K562 (cell line): ENCODE measurements at regions not wholly inside any gene's neighbourhood (a gene's known extent, or its start where the extent isn't known, plus 50 kb on each side); places are given as distances from the start of the nearest gene placed in this dataset.

Source experiments
- ELF1 ChIP-seq: fragments of 200-800 bp; sonication (Bioruptor generic); IDR thresholded peaks from 2 replicates; pipeline ENCODE4 v1.6.1; 2016; ENCODE audit warnings: missing genetic modification characterization, missing compliant biosample characterization
- FOXM1 ChIP-seq, 2 experiments: fragments of 450-650 bp in 1 of 2; sonication (generic) in 1 of 2; formaldehyde crosslinking in 1 of 2; IDR thresholded peaks; 2 replicates each; pipeline versions ENCODE4 v1.6.1 to v1.9.0; 2017 to 2022; ENCODE audit warnings: low read depth in 2 of 2, mild to moderate bottlenecking in 2 of 2, missing genetic modification reagents in 1 of 2, moderate library complexity in 1 of 2
- KLF16 ChIP-seq: IDR thresholded peaks from 2 replicates; pipeline ENCODE4 v1.6.1; 2016; ENCODE audit warnings: antibody characterized with exemption
- RNF2 ChIP-seq: sonication (generic); IDR thresholded peaks from 2 replicates; pipeline ENCODE4 v1.6.1; 2016
- TEAD4 ChIP-seq, 2 experiments: sonication (generic) in 1 of 2; formaldehyde crosslinking in 1 of 2; IDR thresholded peaks; 2 replicates each; pipeline versions ENCODE4 v1.6.1 to v1.8.0; 2012 to 2022; ENCODE audit warnings: borderline replicate concordance in 1 of 2, inconsistent platforms in 1 of 2, low read length in 1 of 2, mild to moderate bottlenecking in 1 of 2, missing genetic modification reagents in 1 of 2
- TOE1 ChIP-seq, 2 experiments: fragments of 450-650 bp in 1 of 2; sonication (generic) in 1 of 2; formaldehyde crosslinking in 1 of 2; IDR thresholded peaks; 2 replicates each; pipeline versions ENCODE4 v1.7.1 to v1.8.0; 2016 to 2022; ENCODE audit warnings: borderline replicate concordance in 2 of 2, mild to moderate bottlenecking in 2 of 2, antibody characterized with exemption in 1 of 2, inconsistent platforms in 1 of 2, low read depth in 1 of 2, missing genetic modification reagents in 1 of 2, moderate library complexity in 1 of 2
- ZNF133 ChIP-seq: fragments of 250-450 bp; sonication (Bioruptor Pico); IDR thresholded peaks from 2 replicates; pipeline ENCODE4 v1.4.0; 2020; ENCODE audit warnings: mild to moderate bottlenecking
- TF ChIP-seq, protein P1 (sequence below): sonication (generic); formaldehyde crosslinking; IDR thresholded peaks from 2 replicates; pipeline ENCODE4 v1.9.0; 2022; ENCODE audit warnings: mild to moderate bottlenecking, missing genetic modification reagents
- TF ChIP-seq, protein P2 (sequence below): fragments of 450-650 bp; IDR thresholded peaks from 2 replicates; pipeline ENCODE4 v1.7.1; 2018; ENCODE audit warnings: mild to moderate bottlenecking, low read depth; ENCODE audit not compliant: partially characterized antibody
- TF ChIP-seq, protein P3 (sequence below), 3 experiments: IDR thresholded peaks in 2 of 3; conservative IDR thresholded peaks in 1 of 3; 2 replicates each; pipeline ENCODE4 v1.5.1; 2011 to 2012; ENCODE audit warnings: low read length in 3 of 3, mild to moderate bottlenecking in 3 of 3, control low read depth in 2 of 3, improper control_type of control experiment in 1 of 3, inconsistent platforms in 1 of 3, low read depth in 1 of 3, mixed read lengths in 1 of 3, moderate library complexity in 1 of 3; ENCODE audit not compliant: insufficient read depth in 2 of 3
- TF ChIP-seq, protein P4 (sequence below): fragments of 450-650 bp; IDR thresholded peaks from 2 replicates; pipeline ENCODE4 v1.6.1; 2014; ENCODE audit warnings: low read depth, mild to moderate bottlenecking, moderate library complexity, borderline replicate concordance

DNA sequence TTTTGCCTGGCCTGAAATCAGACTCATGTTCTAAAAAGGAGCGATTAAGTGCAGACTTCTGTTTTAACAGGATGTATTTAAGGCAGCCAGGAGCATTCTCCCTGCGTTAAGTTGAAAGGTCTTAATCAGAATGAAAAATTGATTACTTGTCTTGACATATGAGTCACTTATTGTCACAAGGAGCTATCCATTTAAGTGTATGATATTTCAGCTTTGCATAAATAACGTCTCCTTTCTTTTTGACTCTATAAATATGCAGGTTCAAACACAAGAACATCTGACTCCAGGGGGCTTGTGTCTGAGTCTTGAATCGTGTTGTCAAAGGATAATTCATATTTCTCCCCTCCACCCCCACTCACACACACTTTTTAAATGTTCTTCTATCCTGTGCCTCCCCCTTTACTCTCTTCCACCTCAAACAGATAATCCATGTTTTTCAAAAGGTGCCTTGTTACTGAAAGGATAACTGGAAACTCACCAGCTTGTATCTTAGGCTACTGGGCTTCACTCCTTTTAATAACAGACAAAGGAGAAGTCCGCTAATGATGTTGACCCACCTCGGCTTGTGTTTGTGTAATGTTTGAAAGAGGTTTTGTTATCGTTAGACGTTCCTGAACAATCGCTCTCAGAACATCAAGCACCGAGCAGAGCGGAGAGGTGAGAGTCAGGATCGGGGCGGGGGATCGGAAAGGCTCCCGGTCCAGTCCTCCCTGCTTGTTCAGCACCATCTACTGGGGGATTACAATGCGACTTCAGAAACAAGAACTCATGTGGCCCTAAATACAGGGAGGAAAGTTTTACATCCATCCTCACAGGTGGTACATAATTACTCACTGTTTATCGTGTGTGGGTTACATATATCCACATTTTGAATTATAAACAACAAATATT is 107.5 kb upstream of the RPL34 start:
- TF ChIP-seq, protein P1, sequence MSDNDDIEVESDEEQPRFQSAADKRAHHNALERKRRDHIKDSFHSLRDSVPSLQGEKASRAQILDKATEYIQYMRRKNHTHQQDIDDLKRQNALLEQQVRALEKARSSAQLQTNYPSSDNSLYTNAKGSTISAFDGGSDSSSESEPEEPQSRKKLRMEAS (CRISPR knock-in tag), result no peak
- TF ChIP-seq FOXM1 (IDR thresholded peaks at IDR 0.05; ENCODE audit: low read depth) (no peak), FOXM1 (CRISPR knock-in tag; IDR thresholded peaks at IDR 0.05; ENCODE audit: low read depth) (no peak), TOE1 (IDR thresholded peaks at IDR 0.05; ENCODE audit: borderline replicate concordance) (no peak), TOE1 (CRISPR knock-in tag; IDR thresholded peaks at IDR 0.05; ENCODE audit: borderline replicate concordance, low read depth) (no peak), RNF2 (no peak), ZNF133 (no peak), KLF16 (no peak), TEAD4 (IDR thresholded peaks at IDR 0.05; ENCODE audit: low read length) (no peak), TEAD4 (CRISPR knock-in tag; IDR thresholded peaks at IDR 0.05; ENCODE audit: borderline replicate concordance) (no peak), ELF1 (tag) (no peak)
- TF ChIP-seq, protein P2, sequence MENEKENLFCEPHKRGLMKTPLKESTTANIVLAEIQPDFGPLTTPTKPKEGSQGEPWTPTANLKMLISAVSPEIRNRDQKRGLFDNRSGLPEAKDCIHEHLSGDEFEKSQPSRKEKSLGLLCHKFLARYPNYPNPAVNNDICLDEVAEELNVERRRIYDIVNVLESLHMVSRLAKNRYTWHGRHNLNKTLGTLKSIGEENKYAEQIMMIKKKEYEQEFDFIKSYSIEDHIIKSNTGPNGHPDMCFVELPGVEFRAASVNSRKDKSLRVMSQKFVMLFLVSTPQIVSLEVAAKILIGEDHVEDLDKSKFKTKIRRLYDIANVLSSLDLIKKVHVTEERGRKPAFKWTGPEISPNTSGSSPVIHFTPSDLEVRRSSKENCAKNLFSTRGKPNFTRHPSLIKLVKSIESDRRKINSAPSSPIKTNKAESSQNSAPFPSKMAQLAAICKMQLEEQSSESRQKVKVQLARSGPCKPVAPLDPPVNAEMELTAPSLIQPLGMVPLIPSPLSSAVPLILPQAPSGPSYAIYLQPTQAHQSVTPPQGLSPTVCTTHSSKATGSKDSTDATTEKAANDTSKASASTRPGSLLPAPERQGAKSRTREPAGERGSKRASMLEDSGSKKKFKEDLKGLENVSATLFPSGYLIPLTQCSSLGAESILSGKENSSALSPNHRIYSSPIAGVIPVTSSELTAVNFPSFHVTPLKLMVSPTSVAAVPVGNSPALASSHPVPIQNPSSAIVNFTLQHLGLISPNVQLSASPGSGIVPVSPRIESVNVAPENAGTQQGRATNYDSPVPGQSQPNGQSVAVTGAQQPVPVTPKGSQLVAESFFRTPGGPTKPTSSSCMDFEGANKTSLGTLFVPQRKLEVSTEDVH, result no peak
- TF ChIP-seq, protein P3, sequence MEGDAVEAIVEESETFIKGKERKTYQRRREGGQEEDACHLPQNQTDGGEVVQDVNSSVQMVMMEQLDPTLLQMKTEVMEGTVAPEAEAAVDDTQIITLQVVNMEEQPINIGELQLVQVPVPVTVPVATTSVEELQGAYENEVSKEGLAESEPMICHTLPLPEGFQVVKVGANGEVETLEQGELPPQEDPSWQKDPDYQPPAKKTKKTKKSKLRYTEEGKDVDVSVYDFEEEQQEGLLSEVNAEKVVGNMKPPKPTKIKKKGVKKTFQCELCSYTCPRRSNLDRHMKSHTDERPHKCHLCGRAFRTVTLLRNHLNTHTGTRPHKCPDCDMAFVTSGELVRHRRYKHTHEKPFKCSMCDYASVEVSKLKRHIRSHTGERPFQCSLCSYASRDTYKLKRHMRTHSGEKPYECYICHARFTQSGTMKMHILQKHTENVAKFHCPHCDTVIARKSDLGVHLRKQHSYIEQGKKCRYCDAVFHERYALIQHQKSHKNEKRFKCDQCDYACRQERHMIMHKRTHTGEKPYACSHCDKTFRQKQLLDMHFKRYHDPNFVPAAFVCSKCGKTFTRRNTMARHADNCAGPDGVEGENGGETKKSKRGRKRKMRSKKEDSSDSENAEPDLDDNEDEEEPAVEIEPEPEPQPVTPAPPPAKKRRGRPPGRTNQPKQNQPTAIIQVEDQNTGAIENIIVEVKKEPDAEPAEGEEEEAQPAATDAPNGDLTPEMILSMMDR (IDR thresholded peaks at IDR 0.05 in 2 of 3, conservative IDR thresholded peaks at IDR 0.05 in 1 of 3; ENCODE audit: insufficient read depth in 2 of 3, low read depth in 1 of 3, low read length in 3 of 3), result peak; percentile 55 to 59 (median 58); a peak in 5 of 6 replicates
- TF ChIP-seq, protein P4, sequence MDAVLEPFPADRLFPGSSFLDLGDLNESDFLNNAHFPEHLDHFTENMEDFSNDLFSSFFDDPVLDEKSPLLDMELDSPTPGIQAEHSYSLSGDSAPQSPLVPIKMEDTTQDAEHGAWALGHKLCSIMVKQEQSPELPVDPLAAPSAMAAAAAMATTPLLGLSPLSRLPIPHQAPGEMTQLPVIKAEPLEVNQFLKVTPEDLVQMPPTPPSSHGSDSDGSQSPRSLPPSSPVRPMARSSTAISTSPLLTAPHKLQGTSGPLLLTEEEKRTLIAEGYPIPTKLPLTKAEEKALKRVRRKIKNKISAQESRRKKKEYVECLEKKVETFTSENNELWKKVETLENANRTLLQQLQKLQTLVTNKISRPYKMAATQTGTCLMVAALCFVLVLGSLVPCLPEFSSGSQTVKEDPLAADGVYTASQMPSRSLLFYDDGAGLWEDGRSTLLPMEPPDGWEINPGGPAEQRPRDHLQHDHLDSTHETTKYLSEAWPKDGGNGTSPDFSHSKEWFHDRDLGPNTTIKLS, result no peak
